HG03432 (cell line): ENCODE measurements at regions not wholly inside any gene's neighbourhood (a gene's known extent, or its start where the extent isn't known, plus 50 kb on each side); places are given as distances from the start of the nearest gene placed in this dataset.

ENCODE experiments used
- ATAC-seq: cut with Tn5 transposase; IDR thresholded peaks from one replicate; pipeline ENCODE4 v1.9.1; 2021; ENCODE audit warnings: mild to moderate bottlenecking, moderate library complexity; ENCODE audit not compliant: unreplicated experiment

DNA sequence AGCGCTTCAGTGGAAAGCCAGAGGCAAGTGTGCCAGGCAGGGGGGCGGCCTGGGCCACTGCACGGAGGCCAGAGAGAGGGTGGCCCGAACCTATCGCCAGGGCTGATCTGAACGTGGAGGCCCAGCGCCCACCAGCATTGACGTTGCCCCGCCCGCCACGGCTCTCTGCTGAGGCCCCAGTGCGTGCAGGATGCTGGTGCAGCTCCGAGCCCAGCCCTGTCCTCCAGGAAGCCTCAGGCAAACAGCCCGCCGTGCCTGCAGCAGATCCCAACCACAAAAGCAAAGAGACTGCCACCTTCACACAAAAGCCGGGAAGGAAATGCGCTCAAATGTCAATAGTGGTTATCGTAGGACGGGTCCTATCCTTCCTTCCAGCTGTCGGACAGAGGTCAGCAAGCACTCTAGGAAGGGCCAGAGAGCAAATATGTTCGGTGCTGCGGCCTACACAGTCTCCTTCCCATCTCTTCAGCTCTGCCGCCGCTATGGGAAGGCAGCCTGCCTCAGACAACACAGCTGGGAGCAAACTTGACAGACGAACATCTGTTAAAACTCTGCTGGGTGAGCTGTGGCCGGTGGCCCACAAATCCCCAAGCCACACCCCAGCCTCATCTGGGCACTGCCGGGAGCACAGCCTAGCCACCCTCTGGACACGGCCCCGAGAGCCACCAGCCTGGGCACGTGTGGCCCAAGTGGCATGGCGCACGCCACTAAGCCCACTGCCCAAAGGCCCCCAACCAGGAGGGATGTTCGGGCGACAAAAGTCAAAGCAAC, 146.2 kb downstream of the CRYBB2 start:
- no peak for ATAC-seq

DNA sequence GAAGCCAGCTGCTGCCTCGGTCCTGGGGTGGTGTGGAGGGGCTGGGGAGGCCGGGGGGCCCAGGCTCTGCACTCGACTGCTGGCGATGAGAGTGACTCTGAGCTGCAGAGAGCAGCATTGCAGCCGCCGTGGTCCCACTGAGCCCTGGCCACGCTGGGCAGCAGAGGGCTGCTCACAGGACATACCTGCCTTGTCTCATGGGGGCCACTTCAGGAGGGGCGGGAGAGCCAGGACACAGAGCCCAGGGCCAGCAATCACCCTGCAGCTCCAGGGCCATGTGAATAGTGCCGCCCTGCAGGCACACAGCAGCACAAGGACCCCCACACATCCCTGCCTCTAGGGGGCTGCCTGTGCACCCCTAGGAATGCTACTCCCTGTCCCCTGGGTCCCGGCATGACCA, 147.0 kb downstream of the CRYBB2 start:
- ATAC-seq = no peak

DNA sequence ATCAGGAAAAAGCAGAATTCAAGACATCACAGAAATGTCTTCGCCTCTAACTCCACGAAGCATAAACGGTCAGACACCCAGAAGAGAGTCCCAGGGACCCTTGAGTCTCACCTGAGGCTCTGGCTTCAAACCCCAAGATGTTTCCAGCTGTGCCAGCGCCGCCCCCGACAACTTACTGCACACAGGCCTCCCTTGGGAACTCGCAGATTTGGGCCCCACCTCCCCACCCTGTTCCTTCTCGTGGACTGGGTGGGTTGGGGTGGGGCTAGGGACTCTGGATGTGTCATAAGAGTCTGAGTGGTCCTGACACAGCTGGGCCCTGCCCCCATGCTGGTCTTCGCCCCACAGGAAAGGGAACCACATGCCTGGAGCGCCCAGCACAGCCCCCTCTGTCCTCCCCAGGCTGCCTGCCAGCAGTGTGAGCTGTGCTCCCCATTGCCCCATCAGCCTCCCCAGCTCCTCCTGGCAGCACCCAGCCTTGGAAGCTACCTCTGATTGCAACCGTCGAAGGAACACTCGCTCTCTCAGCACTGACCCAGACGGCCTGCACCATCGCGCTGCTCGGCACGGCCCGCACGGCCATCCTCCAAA, 147.5 kb downstream of the CRYBB2 start:
- no peak for ATAC-seq

DNA sequence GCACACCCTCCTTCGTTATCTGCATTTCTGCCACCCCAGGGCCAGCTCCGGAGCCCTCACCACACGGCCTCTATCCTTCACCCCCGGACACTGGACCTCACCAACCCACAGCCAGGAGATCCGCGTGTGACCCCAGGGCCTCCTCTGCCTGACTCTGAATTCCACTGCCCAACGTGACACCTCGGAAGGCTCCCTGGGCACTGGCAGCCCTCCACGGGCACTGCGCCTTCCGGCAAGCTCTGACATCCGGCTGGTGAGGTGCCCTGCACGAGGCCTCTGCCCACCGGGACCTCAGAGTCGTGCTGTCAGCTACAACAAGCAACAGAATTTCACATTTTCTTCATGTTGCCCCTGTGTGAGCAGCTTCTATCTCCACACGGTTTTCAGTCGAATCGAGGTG, 148.3 kb downstream of the CRYBB2 start:
- ATAC-seq = no peak

DNA sequence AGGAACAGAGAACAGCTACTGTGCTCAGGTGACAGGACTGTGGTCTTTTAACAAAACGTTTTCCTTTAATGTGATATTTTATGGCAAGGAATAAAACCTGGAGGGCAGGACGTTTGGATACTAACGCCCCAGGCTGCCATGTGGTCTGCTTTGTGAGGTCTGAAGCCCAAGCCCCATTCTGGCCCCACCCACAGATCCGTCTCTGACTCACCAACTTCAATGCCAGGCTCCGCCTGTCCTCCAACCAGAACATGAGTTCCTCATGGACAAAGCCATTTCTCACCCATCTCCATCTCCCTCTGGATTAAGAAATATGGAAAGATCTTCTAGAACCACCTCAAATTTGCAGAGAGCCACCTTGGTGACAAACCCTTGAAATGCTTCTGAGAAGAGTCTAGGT, 148.8 kb downstream of the CRYBB2 start:
- ATAC-seq = no peak

DNA sequence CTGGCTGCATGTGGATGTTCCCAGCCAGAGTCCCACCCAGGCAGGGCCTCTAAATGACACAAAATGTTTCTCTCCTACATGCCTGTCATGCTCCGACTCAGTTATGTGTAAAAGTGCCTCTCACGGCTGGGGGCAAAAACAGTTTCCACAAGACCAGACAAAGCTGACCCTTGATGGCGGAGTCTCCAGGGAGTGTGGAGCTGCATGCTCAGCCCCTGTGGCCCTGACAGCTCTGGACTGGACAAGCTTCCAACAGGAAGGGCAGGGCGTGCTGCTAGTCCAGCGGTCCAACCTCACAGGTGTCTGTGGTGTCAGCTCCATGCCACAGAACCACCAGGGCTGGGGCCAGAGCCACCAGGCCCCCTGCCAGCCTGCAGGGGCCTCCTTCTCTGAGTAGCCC, 149.6 kb downstream of the CRYBB2 start:
- no peak for ATAC-seq

DNA sequence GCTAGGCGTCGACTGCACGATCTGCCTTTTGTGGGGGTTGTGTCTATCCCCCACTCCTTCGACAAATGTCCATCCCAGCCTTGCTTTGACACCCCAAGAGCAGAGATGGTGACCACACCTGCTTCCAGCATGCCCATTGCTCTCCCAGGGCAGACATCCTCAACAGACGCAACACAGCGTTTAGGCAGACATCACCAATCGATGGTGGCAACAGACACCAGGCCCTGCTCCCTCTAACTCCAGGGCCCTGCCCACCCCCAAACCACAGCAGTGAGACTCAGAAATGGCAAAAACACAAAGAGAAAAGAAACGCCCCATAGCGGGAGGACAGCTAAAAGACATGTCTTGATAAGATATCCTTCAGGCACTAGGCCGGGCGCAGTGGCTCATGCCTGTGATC, 150.9 kb downstream of the CRYBB2 start:
- no peak for ATAC-seq

DNA sequence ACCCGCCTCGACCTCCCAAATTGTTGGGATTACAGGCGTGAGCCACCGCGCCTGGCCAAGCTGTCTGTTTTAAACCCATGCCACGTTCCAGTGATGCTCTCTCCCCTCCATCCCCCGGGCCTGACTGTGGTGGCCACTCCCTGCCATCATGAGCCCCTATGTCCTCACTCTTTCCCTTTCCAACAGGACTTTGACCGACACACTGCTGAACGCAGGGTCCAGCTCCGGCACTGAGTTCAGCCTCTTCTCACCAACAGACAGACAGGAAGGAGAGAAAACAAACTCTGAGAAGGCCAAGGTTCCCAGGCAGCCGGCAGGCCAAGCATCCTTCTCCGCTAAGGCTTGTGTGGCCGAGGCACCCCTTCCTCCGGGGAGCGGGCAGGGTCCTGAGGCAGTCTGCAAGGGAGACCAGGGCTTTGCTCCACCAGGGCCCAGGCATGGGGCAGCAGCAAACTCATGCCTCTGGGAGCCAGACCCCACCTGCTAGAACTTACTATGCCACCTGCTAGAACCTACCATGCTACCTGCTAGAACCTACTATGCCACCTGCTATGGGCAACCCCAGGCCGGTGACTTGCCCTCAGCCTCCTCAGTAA, 152.7 kb downstream of the CRYBB2 start:
- ATAC-seq = no peak

DNA sequence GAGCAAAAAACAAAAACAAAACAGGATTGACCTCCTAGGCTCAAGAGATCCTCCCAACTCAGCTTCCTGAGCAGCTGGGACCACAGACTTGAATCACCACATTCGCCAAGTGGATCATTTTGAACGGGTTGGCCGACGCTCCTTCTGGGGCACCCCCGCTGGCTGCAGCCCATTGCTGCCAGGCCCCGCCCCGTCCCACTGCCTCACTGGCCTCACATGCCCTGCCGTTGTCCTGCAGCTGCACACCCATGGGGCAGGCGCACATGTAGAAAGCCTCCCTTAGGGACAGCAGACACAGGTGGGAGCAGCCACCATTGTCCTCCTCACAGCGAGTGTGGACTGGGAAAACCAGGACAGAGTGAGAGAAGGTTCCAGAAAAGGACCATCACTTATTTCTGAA, 154.5 kb downstream of the CRYBB2 start:
- ATAC-seq = no peak

DNA sequence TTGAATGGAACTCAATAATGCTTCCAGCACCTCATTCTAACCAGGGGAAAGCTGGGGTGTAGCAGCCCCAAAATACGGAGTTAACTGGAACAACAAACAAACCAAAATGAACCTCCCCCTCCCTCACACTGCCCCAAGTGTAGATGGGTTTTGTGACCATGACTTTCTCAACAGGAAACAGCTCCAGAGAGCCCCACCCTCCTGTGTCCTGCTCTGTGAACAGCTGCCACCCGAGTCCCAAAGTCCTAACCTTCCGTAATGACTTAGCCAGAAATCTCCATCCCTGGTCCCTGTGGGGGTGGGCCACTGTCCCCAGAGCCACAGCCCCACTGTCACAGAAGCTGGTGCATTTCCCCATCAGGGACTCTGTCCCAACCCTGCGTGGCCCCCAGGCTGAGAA, 155.4 kb downstream of the CRYBB2 start:
- ATAC-seq = no peak

DNA sequence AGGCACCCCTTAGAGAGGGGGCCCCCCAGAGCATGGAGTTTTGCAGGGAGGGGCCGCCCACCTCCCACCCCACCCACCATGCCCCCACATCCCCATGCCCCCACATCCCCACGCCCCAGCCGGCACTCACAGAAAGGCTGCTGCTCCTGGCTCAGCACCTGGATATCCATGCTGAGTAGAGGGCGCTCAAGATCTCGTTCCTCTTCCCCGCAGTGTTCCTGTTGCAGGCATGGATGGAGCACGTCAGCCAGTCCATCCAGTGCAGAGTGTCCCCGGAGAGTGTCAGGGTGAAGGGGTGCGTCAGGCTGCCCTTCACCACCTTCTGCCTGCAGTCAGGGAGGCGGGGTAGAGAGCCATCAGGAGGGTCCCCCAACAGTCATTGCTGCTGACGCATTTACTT, 156.2 kb downstream of the CRYBB2 start:
- ATAC-seq = no peak

DNA sequence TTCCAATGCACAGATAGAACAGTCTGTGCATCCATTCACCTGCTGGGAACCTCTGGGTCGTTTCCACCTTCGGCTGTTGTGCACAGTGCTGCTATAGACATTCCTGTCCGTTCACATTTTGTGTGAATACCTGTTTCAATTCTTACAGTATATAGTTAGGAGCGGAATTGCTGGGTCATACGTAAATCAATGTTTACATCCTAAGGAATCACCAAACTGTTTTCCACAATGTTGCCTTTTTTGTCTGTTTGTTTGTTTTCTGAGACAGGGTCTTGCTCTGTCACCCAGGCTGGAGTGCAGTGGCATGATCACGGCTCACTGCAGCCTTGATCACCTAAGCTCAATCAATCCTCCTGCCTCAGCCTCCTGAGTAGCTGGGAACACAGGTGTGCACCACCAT, 158.3 kb downstream of the CRYBB2 start:
- no peak for ATAC-seq

DNA sequence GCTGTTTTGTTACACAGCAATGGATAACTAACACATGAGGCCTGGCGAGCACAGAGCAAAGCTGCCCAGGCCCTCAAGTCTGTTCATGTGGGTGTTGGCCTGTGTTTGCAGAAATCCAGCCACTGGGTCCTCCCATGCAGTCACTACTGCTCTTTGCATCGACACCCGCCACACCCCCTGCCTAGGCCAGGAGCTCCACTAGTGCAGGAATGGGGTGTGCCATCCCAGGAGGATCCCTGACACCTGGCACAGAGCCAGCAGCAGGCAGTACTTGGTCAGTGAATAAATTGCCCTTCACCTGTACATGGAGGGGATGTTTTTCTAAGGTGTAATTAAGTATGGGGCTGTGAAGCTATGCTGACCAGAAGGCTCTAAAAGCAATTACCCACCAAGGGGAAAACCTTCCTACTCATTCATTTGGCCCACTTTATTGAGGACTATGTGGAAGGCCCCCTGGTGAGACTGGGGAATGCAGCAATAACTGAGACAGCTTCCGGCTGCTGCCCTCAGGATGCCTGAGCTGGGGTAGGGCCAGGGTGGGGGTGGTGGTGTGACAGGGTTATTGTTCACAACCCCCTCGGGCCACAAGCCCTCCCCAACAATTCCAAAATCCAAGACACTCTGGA, 160.8 kb downstream of the CRYBB2 start:
- ATAC-seq = no peak

DNA sequence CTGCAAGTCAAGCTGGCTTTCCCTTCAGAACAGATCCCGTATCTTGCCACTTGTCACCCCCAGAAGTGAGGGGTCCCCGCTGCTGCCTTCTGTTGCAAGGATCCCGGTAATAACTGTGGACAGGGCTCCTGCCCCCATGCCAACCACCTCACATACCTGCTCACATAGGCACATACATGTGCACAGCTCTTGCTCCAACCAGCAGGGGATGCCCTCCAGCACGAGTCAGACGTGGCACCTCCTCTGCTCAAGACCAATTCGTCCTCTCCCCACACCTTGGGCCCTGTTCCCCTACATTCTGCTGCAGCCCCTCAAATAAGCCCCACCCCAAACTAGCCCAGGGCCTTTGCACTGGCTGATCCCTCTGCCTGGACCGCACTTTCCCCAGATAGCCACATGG, 163.3 kb downstream of the CRYBB2 start:
- no peak for ATAC-seq

DNA sequence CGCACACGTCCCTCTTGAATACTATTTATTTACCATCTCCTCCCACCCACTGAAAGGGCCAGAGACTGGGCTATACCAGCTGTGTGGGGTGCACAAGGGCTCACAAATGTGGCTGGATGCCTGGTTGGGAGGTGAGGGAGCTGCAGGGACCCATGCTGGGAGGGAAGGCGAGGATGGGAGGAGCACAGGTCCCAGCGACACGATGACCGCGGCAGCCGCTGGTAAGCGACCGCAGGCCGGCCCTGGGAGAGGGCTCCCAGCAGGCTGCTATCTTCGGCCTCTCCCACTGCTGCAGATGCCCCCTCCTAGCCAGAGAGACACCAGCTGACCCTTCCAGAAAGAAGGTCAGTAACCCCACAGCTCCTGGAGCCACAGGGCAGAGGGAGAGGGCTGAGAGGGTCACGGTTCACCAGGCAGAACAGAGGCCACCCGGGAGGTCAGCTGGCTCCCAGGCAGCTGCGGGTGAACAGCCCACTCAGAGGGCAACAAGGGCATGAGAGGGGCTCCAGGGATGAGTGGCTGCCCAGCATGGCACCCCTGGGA, 163.9 kb downstream of the CRYBB2 start:
- no peak for ATAC-seq

DNA sequence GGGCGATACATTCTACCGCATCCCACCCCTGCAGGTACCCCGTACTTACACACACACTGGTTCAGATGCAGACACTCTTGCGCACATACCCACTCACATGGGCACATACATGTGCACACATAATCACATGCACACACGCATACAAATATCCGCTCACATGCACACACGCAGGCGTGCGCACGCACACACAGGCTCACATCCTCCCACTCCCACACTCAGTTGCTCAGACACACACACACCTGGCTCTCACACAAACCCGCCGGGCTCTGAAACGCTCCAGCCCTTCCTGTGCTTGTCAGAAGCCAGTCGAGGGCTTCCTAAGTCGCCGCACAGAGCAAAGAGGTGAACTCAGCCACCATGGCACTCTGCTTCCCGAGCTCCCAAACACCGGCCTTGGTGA, 164.5 kb downstream of the CRYBB2 start:
- ATAC-seq = no peak

DNA sequence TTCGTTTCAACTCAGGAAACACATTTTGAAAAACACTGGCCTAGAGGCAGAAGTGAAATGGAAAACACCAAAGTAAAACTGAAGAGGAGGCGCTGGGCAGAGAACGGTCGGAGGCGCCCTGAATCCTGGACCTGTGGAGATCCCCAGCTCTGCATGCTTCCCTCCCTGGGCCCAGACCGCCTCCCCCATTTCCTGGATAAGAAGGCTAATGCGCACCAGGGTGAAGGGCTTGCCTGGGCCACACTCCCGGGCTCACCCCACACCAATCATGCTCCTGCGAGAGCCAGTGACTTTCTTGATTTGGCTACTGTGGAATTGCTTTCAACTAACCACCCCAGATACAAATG, 167.1 kb downstream of the CRYBB2 start:
- ATAC-seq = no peak

DNA sequence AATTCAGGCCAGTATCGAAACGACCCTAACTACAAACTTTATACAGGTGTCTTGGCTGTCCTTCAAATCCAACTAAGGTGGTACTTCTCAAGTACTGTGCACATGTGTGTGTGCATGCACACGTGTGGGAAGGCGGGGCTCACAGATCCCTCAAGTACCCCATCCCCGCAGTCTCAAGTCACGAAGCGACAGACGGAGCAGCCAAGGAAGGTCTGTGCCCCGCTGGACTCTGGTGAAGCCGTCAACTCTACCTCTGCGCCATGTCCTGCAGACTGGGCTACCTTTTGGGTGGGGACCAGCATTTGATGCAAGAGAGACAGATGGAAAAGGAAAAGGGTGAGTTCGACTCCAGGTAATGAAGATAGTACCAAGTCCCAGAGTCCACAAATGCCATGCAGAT, 169.0 kb downstream of the CRYBB2 start:
- no peak for ATAC-seq

DNA sequence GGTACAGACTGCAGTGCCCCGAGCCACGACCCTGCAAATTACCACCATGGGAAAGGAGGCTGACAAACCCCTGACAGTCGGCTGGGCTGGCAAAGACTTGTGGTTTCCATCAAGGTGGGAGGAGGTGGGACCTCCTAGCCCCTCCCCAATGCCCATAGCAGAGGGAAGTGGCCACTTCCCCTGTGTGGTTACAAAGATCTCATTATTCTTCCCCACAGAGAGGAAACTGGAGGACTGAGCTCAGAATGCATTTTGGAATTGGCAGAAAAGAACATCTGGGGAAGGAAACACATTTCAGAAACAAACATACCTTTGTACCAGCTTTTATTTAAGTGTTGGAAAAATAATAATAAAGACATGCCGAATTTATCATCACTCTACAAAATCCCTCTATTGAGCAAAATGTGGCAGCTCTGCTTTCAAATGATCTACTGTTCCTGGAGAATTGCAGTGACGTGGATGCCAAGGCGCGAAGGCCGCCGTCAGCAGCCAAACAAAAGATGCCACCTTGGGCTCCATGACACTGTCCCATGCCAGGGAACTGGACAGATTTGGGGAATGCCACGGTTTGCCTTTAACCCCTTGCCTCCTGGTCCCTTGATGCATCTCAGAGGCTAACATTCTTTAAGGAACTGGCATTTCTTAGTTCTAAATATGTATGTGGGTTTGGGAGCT, 169.6 kb downstream of the CRYBB2 start:
- ATAC-seq = no peak

DNA sequence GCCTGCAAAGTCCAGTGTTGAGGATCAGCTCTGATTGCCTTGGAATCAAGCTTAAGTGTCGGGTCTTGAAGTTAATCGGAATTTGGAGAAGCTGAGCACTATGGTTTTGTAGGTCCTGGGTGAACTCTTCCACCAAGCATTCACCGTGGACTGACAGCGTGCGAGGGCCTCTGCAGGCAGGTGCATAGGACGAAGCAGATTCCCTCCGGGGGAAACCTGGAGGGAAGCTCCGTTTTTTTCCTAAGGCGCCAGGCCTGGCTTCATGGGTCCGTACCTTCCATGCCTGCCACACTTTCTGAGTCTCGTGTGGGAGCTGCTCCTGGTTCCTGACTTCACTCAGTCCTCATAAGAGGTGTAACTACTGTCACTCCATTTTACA, 170.1 kb downstream of the CRYBB2 start:
- no peak for ATAC-seq
